Sigmoid colon (tissue), 3 donors: ENCODE measurements at regions not wholly inside any gene's neighbourhood (a gene's known extent, or its start where the extent isn't known, plus 50 kb on each side); places are given as distances from the start of the nearest gene placed in this dataset.

ENCODE experiments used
- CTCF ChIP-seq, 4 experiments: fragments of 450-650 bp in 3 of 4; fragments of 200-600 bp in 1 of 4; IDR thresholded peaks; one replicate each; pipeline ENCODE4 v1.5.1; 2016 to 2019; ENCODE audit warnings: antibody characterized with exemption in 4 of 4, mild to moderate bottlenecking in 3 of 4, moderate library complexity in 2 of 4
- POLR2A ChIP-seq, 2 donors: fragments of 450-650 bp; IDR thresholded peaks; one replicate each; pipeline ENCODE4 v1.6.1; 2016; ENCODE audit warnings: antibody characterized with exemption in 2 of 2, mild to moderate bottlenecking in 2 of 2, moderate library complexity in 2 of 2

- no peak for TF ChIP-seq POLR2A (IDR thresholded peaks at IDR 0.05)
- no peak for TF ChIP-seq CTCF (IDR thresholded peaks at IDR 0.05)
These were observed 73.4 kb downstream of the FOXD1 start for GRCh38 chr5:73375191-73375545.
